PFSK-1 (cell line): ENCODE measurements at regions not wholly inside any gene's neighbourhood (a gene's known extent, or its start where the extent isn't known, plus 50 kb on each side); places are given as distances from the start of the nearest gene placed in this dataset.

Experiments used
- POLR2AphosphoS5 ChIP-seq: IDR thresholded peaks from 2 replicates; pipeline ENCODE4 v1.6.1; 2012; ENCODE audit warnings: low read depth, mild to moderate bottlenecking, control low read depth, low read length, moderate library complexity
- REST ChIP-seq, 2 experiments: IDR thresholded peaks; 2 replicates each; pipeline versions ENCODE4 v1.6.1 to v1.8.0; 2011 to 2012; ENCODE audit warnings: low read depth in 2 of 2, low read length in 2 of 2, control low read depth in 1 of 2, inconsistent platforms in 1 of 2, mild to moderate bottlenecking in 1 of 2, moderate library complexity in 1 of 2; ENCODE audit not compliant: insufficient read depth in 1 of 2
- SIN3A ChIP-seq: IDR thresholded peaks from 2 replicates; pipeline ENCODE4 v1.6.1; 2012; ENCODE audit warnings: mild to moderate bottlenecking, low read length, moderate library complexity, borderline replicate concordance; ENCODE audit not compliant: insufficient read depth
- TAF1 ChIP-seq: IDR thresholded peaks from 2 replicates; pipeline ENCODE4 v1.6.1; 2012; ENCODE audit warnings: low read length, control low read depth, borderline replicate concordance; ENCODE audit not compliant: insufficient read depth

- TF ChIP-seq REST (IDR thresholded peaks at IDR 0.05; ENCODE audit: insufficient read depth in 1 of 2, low read depth in 2 of 2, low read length in 2 of 2) (no peak), POLR2AphosphoS5 (no peak), SIN3A (no peak), TAF1 (no peak)
These were observed 187.6 kb upstream of the NFIA start for GRCh38 chr1:60894741-60895140.
